HG02938 (cell line): ENCODE measurements at regions not wholly inside any gene's neighbourhood (a gene's known extent, or its start where the extent isn't known, plus 50 kb on each side); places are given as distances from the start of the nearest gene placed in this dataset.

Experiments used
- ATAC-seq: cut with Tn5 transposase; IDR thresholded peaks from one replicate; pipeline ENCODE4 v1.9.1; 2021; ENCODE audit warnings: mild to moderate bottlenecking, moderate library complexity; ENCODE audit not compliant: unreplicated experiment

- no peak for ATAC-seq
Measured at GRCh38 chr6:14063756-14064155, 53.8 kb upstream of the CD83 start.

- ATAC-seq = no peak
Measured at GRCh38 chr6:14065350-14065749, 52.2 kb upstream of the CD83 start.

- peak; percentile 58 for ATAC-seq
Measured at GRCh38 chr6:14066782-14067406, 50.7 kb upstream of the CD83 start.

GRCh38 chr6:14067656-14068055 lies 49.9 kb upstream of the CD83 start:
- no peak for ATAC-seq
